Subcutaneous abdominal adipose tissue (tissue), 5 donors: ENCODE measurements at regions not wholly inside any gene's neighbourhood (a gene's known extent, or its start where the extent isn't known, plus 50 kb on each side); places are given as distances from the start of the nearest gene placed in this dataset.

Experiments
- H3K27ac ChIP-seq: one replicate; pipeline ENCODE4 v1.7.0; 2013; ENCODE audit warnings: low read depth, mild to moderate bottlenecking, inconsistent platforms, low read length, moderate library complexity
- H3K27me3 ChIP-seq, 5 donors: one replicate each; pipeline ENCODE4 v1.7.0; 2013; ENCODE audit warnings: low read length in 5 of 5, inconsistent platforms in 1 of 5; ENCODE audit not compliant: control insufficient read depth in 5 of 5, insufficient read depth in 4 of 5
- H3K36me3 ChIP-seq, 5 donors: one replicate each; pipeline ENCODE4 v1.7.0; 2013; ENCODE audit warnings: low read length in 5 of 5; ENCODE audit not compliant: control insufficient read depth in 5 of 5, insufficient read depth in 5 of 5
- H3K4me1 ChIP-seq, 5 donors: one replicate each; pipeline ENCODE4 v1.7.0; 2013; ENCODE audit warnings: low read length in 5 of 5, mild to moderate bottlenecking in 3 of 5, moderate library complexity in 1 of 5; ENCODE audit not compliant: control insufficient read depth in 5 of 5, insufficient read depth in 5 of 5
- H3K4me3 ChIP-seq, 5 donors: one replicate each; pipeline ENCODE4 v1.7.0; 2013; ENCODE audit warnings: low read length in 5 of 5, low read depth in 1 of 5
- H3K9ac ChIP-seq, 5 donors: one replicate each; pipeline ENCODE4 v1.7.0; 2013; ENCODE audit warnings: low read length in 5 of 5, mild to moderate bottlenecking in 4 of 5, moderate library complexity in 3 of 5
- H3K9me3 ChIP-seq, 5 donors: one replicate each; pipeline ENCODE4 v1.7.0; 2013; ENCODE audit warnings: low read length in 5 of 5; ENCODE audit not compliant: control insufficient read depth in 5 of 5
- donor health status: healthy.
- donor health status: healthy.
- donor health status: healthy.
- donor health status: healthy.
- donor health status: healthy.

DNA sequence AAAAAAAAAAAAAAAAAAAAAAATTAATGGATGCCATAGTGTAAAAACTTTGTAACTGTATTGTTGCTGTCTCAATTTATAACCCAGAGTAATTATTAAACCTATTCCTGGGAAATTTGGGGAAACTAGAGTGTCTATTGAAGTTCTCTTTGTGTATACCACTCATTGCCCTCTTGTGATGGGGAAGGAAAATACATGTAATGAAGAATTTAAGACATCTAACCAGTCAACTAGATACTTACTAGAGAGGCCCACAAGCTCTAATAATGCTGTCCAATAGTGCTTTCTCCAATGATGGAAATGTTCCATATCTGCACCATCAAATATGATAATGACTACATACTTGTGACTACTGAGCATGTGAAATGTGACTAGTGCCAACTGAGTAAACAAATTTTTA is 168.5 kb upstream of the SLC39A10 start:
- H3K27ac ChIP-seq = no peak overlapping the region
- H3K4me1 ChIP-seq = no peaks in the 10 kb centered on the region
- H3K36me3 ChIP-seq = no peaks in the 10 kb centered on the region
- H3K9ac ChIP-seq = no peak overlapping the region
- H3K4me3 ChIP-seq = no peak overlapping the region
- H3K27me3 ChIP-seq = no peaks in the 10 kb centered on the region
- H3K9me3 ChIP-seq = no peaks in the 10 kb centered on the region

DNA sequence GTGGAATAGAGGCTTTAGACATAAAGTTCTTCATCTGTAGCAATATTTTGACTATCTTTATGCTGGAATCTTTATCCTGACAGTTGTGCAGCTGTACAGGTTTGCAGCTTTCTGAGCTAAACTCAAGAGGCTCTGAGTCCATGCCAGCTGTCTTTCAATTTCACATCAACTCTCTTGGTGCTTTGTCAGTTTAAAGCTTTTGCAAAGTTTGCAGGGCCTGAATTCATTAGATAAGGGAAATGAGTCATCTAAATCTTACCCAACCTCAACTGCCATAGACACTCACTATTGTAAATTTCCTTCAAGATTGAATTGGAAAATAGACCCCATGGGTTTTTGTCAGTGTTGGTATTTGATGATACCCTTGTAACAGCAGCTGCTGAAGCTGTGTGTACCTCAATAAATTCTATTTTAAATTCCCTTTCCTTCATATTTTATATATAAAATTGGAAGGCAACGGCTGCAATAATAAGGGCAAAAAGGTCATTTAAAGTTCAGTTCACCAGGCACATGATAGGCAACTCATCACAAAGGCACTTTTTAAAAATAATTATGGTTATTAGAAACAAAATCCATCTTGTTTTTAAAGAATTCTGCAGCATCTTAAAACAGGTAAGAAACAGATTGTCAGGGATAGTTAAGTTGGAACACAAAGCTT is 169.9 kb upstream of the SLC39A10 start:
- no peaks in the 10 kb centered on the region for H3K4me1 ChIP-seq
- H3K36me3 ChIP-seq = no peaks in the 10 kb centered on the region
- H3K27ac ChIP-seq = no peak overlapping the region
- no peak overlapping the region for H3K4me3 ChIP-seq
- no peaks in the 10 kb centered on the region for H3K9me3 ChIP-seq
- no peak overlapping the region for H3K9ac ChIP-seq
- H3K27me3 ChIP-seq = no peaks in the 10 kb centered on the region

DNA sequence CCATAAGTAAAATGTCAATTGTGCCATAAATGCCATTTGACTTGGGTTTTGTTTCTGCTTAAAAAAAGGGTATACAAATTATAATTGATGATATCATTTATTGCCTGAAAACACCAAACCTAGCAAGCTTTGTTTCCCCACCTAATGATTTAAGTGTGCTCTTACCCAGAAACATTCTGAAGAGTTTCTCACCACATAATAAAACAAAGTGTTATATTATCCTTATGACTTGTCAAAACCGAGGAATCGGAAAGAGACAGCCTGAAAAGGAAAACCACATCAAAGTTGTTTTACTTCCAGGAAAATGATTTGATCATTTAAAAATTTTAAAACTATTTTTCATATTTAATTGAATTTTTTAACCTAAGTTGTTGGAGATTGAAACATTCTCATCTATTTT is 170.5 kb upstream of the SLC39A10 start:
- Histone ChIP-seq H3K9ac (no peak overlapping the region), H3K27ac (no peak overlapping the region), H3K9me3 (no peaks in the 10 kb centered on the region)

DNA sequence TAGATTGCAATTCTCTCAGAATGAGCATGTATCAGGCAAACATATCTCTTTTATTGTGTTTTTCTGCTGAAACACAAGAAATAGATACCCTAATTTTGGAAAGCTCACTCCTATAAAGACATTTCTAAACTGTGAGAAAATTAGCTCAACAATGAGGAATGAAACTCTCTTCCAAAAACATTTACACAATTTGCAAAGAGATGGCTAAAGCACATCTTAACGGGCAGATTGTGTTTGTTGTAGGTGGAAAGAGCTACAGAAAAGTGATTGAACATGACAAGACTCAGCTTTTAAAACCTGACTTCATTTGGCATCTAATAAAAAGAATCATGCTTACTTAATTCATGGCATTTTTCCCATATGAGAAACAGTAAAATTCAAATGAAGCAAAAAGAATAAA is 175.0 kb upstream of the SLC39A10 start:
- Histone ChIP-seq H3K9ac (no peak overlapping the region), H3K4me1 (no peaks in the 10 kb centered on the region)

More for the DNA sequence above, 170.5 kb upstream of the SLC39A10 start:
- no peaks in the 10 kb centered on the region for H3K4me1 ChIP-seq
- H3K36me3 ChIP-seq = no peaks in the 10 kb centered on the region
- H3K27me3 ChIP-seq = no peaks in the 10 kb centered on the region
- no peak overlapping the region for H3K4me3 ChIP-seq

DNA sequence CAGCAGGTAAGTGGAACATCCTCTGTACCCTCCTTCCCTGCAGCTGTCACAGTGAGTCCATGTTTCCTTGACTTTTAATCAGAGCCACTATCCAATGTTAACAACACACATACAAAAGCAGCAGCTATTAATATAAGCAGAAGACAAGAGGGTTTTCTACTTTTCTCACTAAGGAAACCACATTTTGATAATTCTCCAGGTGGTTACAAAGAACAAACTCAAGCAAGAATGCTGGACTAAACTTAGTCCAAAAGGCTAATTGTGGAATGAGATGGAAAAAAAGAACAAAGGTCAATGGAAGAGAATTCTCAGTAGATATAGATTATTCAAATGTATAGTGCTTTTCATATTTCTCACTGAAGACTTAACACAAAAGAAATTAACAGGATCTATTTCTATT is 176.9 kb upstream of the SLC39A10 start:
- Histone ChIP-seq H3K27me3 (no peaks in the 10 kb centered on the region), H3K9ac (no peak overlapping the region), H3K4me3 (no peak overlapping the region), H3K36me3 (no peaks in the 10 kb centered on the region), H3K9me3 (no peaks in the 10 kb centered on the region), H3K4me1 (no peaks in the 10 kb centered on the region), H3K27ac (no peak overlapping the region)

More for the DNA sequence above, 175.0 kb upstream of the SLC39A10 start:
- Histone ChIP-seq H3K9me3 (no peaks in the 10 kb centered on the region), H3K36me3 (no peaks in the 10 kb centered on the region), H3K4me3 (no peak overlapping the region), H3K27ac (no peak overlapping the region), H3K27me3 (no peaks in the 10 kb centered on the region)

DNA sequence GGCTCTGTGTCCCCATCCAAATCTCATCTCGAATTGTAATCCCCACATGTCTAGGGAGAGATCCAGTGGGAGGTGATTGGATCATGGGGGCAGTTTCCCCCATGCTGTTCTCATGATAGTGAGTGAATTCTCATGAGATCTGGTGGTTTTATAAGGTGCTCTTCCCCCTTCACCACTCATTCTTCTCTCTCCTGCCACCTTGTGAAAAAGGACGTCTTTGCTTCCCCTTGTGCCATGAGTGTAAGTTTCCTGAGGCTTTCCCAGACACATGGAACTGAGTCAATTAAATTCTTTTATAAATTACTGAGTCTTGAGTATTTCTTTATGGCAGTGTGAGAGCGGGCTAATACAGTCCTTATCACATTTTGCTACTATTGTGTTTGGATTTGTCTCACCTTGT is 177.6 kb upstream of the SLC39A10 start:
- Histone ChIP-seq H3K9ac (no peak overlapping the region), H3K4me3 (no peak overlapping the region), H3K27me3 (no peaks in the 10 kb centered on the region), H3K9me3 (no peaks in the 10 kb centered on the region), H3K27ac (no peak overlapping the region), H3K4me1 (no peaks in the 10 kb centered on the region), H3K36me3 (no peaks in the 10 kb centered on the region)

DNA sequence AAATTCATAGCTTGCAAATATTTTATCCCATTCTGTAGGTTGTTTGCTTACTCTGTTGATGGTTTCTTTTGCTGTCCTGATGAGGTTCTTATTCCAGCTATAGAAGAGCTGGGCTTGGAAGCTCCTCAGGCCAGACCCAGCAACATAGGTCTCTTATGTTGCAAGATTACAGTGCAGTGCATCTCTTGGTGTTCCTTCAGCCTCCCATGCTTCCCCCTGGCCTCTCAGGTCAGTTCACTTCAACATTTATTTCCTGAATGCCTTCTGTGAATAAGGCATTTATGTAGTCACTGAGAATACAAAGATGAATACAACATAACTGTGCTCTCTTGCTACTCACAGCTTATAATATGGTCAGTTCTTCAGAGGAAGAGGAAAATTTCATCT is 179.0 kb upstream of the SLC39A10 start:
- no peaks in the 10 kb centered on the region for H3K27me3 ChIP-seq
- no peaks in the 10 kb centered on the region for H3K9me3 ChIP-seq
- no peaks in the 10 kb centered on the region for H3K4me1 ChIP-seq
- no peaks in the 10 kb centered on the region for H3K36me3 ChIP-seq
- no peak overlapping the region for H3K4me3 ChIP-seq
- H3K9ac ChIP-seq = no peak overlapping the region
- no peak overlapping the region for H3K27ac ChIP-seq

DNA sequence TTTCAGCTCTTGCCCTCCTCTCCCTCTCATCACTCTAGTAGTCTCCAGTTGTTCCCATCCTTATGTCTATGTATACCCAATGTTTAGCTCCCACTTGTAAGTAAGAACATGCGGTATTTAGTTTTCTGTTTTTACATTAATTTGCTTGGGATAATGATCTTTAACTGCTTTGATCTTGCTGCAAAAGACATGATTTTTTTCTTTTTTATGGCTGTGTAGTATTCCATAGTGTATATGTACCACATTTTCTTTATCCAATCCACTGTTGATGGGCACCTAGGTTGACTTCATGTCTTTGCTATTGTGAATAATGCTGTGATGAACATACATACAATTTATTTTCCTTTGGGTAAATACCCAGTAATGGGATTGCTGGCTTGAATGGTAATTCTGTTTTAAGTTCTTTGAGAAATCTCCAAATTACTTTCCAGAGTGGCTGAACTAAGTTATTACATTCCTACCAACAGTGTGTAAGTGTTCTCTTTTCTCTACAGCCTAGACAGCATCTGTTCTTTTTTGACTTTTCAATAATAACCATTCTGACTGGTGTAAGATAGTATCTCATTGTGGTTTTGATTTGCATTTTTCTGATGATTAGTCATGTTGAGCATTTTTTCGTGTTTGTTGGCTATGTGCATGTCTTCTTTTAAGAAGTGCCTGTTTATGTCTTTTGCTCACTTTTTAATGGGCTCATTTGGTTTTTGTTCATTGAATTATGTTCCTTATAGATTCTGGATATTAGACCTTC is 179.6 kb upstream of the SLC39A10 start:
- Histone ChIP-seq H3K9ac (no peak overlapping the region), H3K27ac (no peak overlapping the region), H3K27me3 (no peaks in the 10 kb centered on the region)

DNA sequence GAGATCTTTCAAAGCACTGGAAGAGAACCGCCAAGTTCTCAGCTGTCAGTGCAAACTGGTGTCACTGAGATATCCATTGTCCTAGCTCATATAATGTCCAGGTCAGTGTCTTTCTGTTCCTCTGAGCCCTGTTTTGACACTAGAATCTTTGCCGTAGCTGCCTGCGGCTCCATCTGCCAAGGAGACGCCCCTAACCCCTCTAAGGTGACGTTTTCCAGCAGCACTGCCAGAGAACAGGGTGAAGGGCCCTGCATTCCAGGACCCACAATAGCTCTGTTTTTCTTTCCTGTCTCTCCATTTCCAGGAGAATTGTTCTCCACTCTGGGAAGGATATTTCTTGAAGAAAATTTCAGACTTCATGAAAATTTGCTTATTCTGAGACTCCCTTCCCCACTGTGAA is 181.7 kb upstream of the SLC39A10 start:
- no peak overlapping the region for H3K9ac ChIP-seq
- no peaks in the 10 kb centered on the region for H3K9me3 ChIP-seq
- H3K36me3 ChIP-seq = no peaks in the 10 kb centered on the region
- no peak overlapping the region for H3K4me3 ChIP-seq
- H3K4me1 ChIP-seq = peaks cover 0 to 14% (median 0%) of the 10 kb centered on the region in 5 donors
- no peak overlapping the region for H3K27ac ChIP-seq
- no peaks in the 10 kb centered on the region for H3K27me3 ChIP-seq

More for the DNA sequence above, 179.6 kb upstream of the SLC39A10 start:
- H3K9me3 ChIP-seq = no peaks in the 10 kb centered on the region
- H3K4me1 ChIP-seq = peaks cover 0 to 5% (median 0%) of the 10 kb centered on the region in 5 donors
- H3K4me3 ChIP-seq = no peak overlapping the region
- H3K36me3 ChIP-seq = no peaks in the 10 kb centered on the region

DNA sequence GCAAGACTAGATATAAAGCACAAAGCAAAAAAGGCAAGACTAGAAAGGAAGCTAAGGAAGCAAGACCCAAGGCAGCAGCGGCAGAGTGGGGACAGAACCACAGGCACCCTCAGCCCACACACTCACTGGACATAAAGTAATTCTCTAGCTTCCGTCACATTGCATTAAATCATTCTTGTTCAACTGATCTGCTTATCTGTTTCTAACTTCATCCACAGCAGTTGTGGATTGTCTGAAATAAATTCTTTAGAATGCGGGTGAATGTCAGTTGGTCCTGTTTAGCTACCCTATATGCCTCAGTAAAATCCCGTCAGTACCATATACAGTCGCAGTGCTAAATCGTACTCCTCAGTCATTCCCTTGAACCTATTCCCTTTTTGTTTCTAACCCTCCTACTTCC is 183.2 kb upstream of the SLC39A10 start:
- no peak overlapping the region for H3K4me3 ChIP-seq
- no peaks in the 10 kb centered on the region for H3K36me3 ChIP-seq
- H3K9ac ChIP-seq = no peak overlapping the region
- no peaks in the 10 kb centered on the region for H3K9me3 ChIP-seq
- H3K27me3 ChIP-seq = no peaks in the 10 kb centered on the region
- H3K4me1 ChIP-seq = peaks cover 0 to 14% (median 0%) of the 10 kb centered on the region in 5 donors
- H3K27ac ChIP-seq = no peak overlapping the region
